Spinal cord (tissue), 9 donors: ENCODE measurements at regions not wholly inside any gene's neighbourhood (a gene's known extent, or its start where the extent isn't known, plus 50 kb on each side); places are given as distances from the start of the nearest gene placed in this dataset.

Source experiments
- DNase-seq, 6 donors: peaks; one replicate each; pipeline versions ENCODE4 v3.0.0 to v3.0.0-alpha.2; 2013 to 2015; ENCODE audit warnings: low spot score in 6 of 6, low read depth in 4 of 6
- H3K27ac ChIP-seq: one replicate; pipeline ENCODE4 v1.5.1; 2013; ENCODE audit warnings: low read depth, low read length, control low read depth
- H3K27me3 ChIP-seq: one replicate; pipeline ENCODE4 v1.6.1; 2013; ENCODE audit warnings: low read length; ENCODE audit not compliant: control insufficient read depth, insufficient read depth
- H3K36me3 ChIP-seq: one replicate; pipeline ENCODE4 v1.6.1; 2013; ENCODE audit warnings: low read length; ENCODE audit not compliant: control insufficient read depth, insufficient read depth
- H3K4me1 ChIP-seq: one replicate; pipeline ENCODE4 v1.6.1; 2013; ENCODE audit warnings: low read length; ENCODE audit not compliant: control insufficient read depth, insufficient read depth
- H3K4me3 ChIP-seq: one replicate; pipeline ENCODE4 v1.5.1; 2013; ENCODE audit warnings: low read depth, low read length, control low read depth
- H3K9me3 ChIP-seq: one replicate; pipeline ENCODE4 v1.6.1; 2013; ENCODE audit warnings: low read length; ENCODE audit not compliant: control insufficient read depth, insufficient read depth
- WGBS: methylation state at CpG from one replicate; pipeline ENCODE4 v1.1.5; 2013; ENCODE audit warnings: missing lambda C conversion rate; ENCODE audit not compliant: insufficient coverage; 5-methylcytosine and 5-hydroxymethylcytosine counted together
- donor health status: healthy.

- Histone ChIP-seq H3K36me3 (no peaks in the 10 kb centered on the region), H3K27me3 (no peaks in the 10 kb centered on the region), H3K9me3 (no peaks in the 10 kb centered on the region), H3K27ac (peak overlapping the region; percentile 92), H3K4me3 (no peak overlapping the region), H3K4me1 (peaks cover 43% of the 10 kb centered on the region)
- DNase-seq, result no peak
- WGBS, result 77% methylated on average over 10 of the region's 10 CpGs
These were observed 155.6 kb upstream of the IER5L start for GRCh38 chr9:129333617-129334104.

GRCh38 chr9:129332581-129332980, 154.5 kb upstream of the IER5L start:
- Histone ChIP-seq H3K4me1 (peaks cover 45% of the 10 kb centered on the region), H3K27ac (peak overlapping the region; percentile 52), H3K27me3 (no peaks in the 10 kb centered on the region), H3K36me3 (no peaks in the 10 kb centered on the region), H3K9me3 (no peaks in the 10 kb centered on the region), H3K4me3 (no peak overlapping the region)
- DNase-seq, result no peak
- WGBS, result 75% methylated on average over 2 of the region's 4 CpGs

- Histone ChIP-seq H3K27me3 (no peaks in the 10 kb centered on the region), H3K36me3 (no peaks in the 10 kb centered on the region), H3K4me3 (no peak overlapping the region), H3K9me3 (no peaks in the 10 kb centered on the region), H3K27ac (peak overlapping the region; percentile 52), H3K4me1 (peaks cover 39% of the 10 kb centered on the region)
- no peak for DNase-seq
- 83% methylated on average over 13 of the region's 13 CpGs for WGBS
These were observed 153.9 kb upstream of the IER5L start for GRCh38 chr9:129331772-129332500.

GRCh38 chr9:129331493-129331765, 153.4 kb upstream of the IER5L start:
- Histone ChIP-seq H3K4me1 (peaks cover 34% of the 10 kb centered on the region), H3K27ac (no peak overlapping the region), H3K27me3 (no peaks in the 10 kb centered on the region), H3K4me3 (no peak overlapping the region), H3K36me3 (no peaks in the 10 kb centered on the region), H3K9me3 (no peaks in the 10 kb centered on the region)
- DNase-seq, result no peak
- 80% methylated on average over 1 of the region's 4 CpGs for WGBS

GRCh38 chr9:129330711-129331492, 152.8 kb upstream of the IER5L start:
- no peaks in the 10 kb centered on the region for H3K36me3 ChIP-seq
- H3K27me3 ChIP-seq, result no peaks in the 10 kb centered on the region
- H3K4me3 ChIP-seq, result no peak overlapping the region
- peaks cover 28% of the 10 kb centered on the region for H3K4me1 ChIP-seq
- whole genome bisulfite sequencing, result 100% methylated on average over 1 of the region's 4 CpGs
- H3K27ac ChIP-seq, result no peak overlapping the region
- H3K9me3 ChIP-seq, result no peaks in the 10 kb centered on the region
- no peak for DNase-seq

- Histone ChIP-seq H3K4me1 (peaks cover 6% of the 10 kb centered on the region), H3K9me3 (no peaks in the 10 kb centered on the region), H3K27ac (no peak overlapping the region), H3K4me3 (no peak overlapping the region), H3K27me3 (no peaks in the 10 kb centered on the region), H3K36me3 (no peaks in the 10 kb centered on the region)
- WGBS, result 81% methylated on average over 6 of the region's 13 CpGs
- DNase-seq, result no peak
These were observed 150.4 kb upstream of the IER5L start for GRCh38 chr9:129328355-129329042.

- Histone ChIP-seq H3K4me3 (no peak overlapping the region), H3K27ac (no peak overlapping the region), H3K4me1 (peaks cover 6% of the 10 kb centered on the region), H3K9me3 (no peaks in the 10 kb centered on the region), H3K36me3 (no peaks in the 10 kb centered on the region), H3K27me3 (no peaks in the 10 kb centered on the region)
- 64% methylated on average over 4 of the region's 9 CpGs for WGBS
- no peak for DNase-seq
These were observed 149.7 kb upstream of the IER5L start for GRCh38 chr9:129327552-129328328.

GRCh38 chr9:129326061-129327005, 148.3 kb upstream of the IER5L start:
- DNase-seq, result no peak
- Histone ChIP-seq H3K9me3 (no peaks in the 10 kb centered on the region), H3K4me1 (peaks cover 15% of the 10 kb centered on the region), H3K36me3 (no peaks in the 10 kb centered on the region), H3K27ac (no peak overlapping the region), H3K4me3 (no peak overlapping the region), H3K27me3 (no peaks in the 10 kb centered on the region)
- 78% methylated on average over 9 of the region's 13 CpGs for WGBS
